22Rv1 (cell line): ENCODE measurements at regions not wholly inside any gene's neighbourhood (a gene's known extent, or its start where the extent isn't known, plus 50 kb on each side); places are given as distances from the start of the nearest gene placed in this dataset.

Source experiments
- CTCF ChIP-seq: fragments of 450-650 bp; IDR thresholded peaks from 2 replicates; pipeline ENCODE4 v1.5.1; 2017; ENCODE audit warnings: mild to moderate bottlenecking
- ZFX ChIP-seq: fragments of 450-650 bp; IDR thresholded peaks from 2 replicates; pipeline ENCODE4 v1.6.1; 2017; ENCODE audit warnings: antibody characterized with exemption, borderline replicate concordance

GRCh38 chr9:80976403-80976802 is 712.9 kb downstream of the TLE1 start:
- no peak for TF ChIP-seq CTCF
- TF ChIP-seq ZFX: no peak
